GM23248 (cell line): ENCODE measurements at regions not wholly inside any gene's neighbourhood (a gene's known extent, or its start where the extent isn't known, plus 50 kb on each side); places are given as distances from the start of the nearest gene placed in this dataset.

Source experiments
- EZH2 ChIP-seq: fragments of 200-600 bp; sonication (generic); IDR thresholded peaks from 2 replicates; pipeline ENCODE4 v1.6.1; 2018; ENCODE audit warnings: antibody characterized with exemption, mild to moderate bottlenecking; ENCODE audit not compliant: insufficient read depth, poor library complexity, severe bottlenecking
- EZH2phosphoT487 ChIP-seq: fragments of 200-600 bp; sonication (generic); IDR thresholded peaks from 2 replicates; pipeline ENCODE4 v1.6.1; 2018; ENCODE audit warnings: antibody characterized with exemption, moderate library complexity, mild to moderate bottlenecking, low read depth; ENCODE audit not compliant: insufficient read depth

GRCh38 chr2:10188211-10188610 is 65.7 kb downstream of the RRM2 start:
- TF ChIP-seq EZH2 (no peak), EZH2phosphoT487 (no peak)
